HepG2 (cell line): ENCODE measurements at regions not wholly inside any gene's neighbourhood (a gene's known extent, or its start where the extent isn't known, plus 50 kb on each side); places are given as distances from the start of the nearest gene placed in this dataset.

ENCODE experiments used
- ATAC-seq: fragments of 200-7000 bp; cut with Tn5 transposase; 3 replicates; pipeline ENCODE4 v1.9.1; 2020; ENCODE audit warnings: mild to moderate bottlenecking, moderate library complexity
- BruUV-seq: library from RNA; stranded (reverse); fragments of 400-500 nt; replicated peaks from 2 replicates; lab custom pipeline; 2021; lab: Mats Ljungman, UMichigan
- CTCF ChIA-PET: fragments of 300-600 bp; formaldehyde crosslinking; extraction: SDS; loops from one replicate; lab custom pipeline; 2021; ENCODE audit warnings: low total read pairs, inconsistent platforms, low intra/inter-chr PET ratio; lab: Yijun Ruan, JAX
- POLR2A ChIA-PET: fragments of 350-600 bp; sonication (Branson Sonifier 250); formaldehyde crosslinking; loops from one replicate; lab custom pipeline; 2020; ENCODE audit warnings: antibody characterized with exemption, inconsistent platforms; lab: Yijun Ruan, JAX
- DNase-seq: peaks from one replicate; pipeline ENCODE4 v3.0.0-alpha.2; 2015; ENCODE audit warnings: low spot score
- FAIRE-seq: peaks from 3 replicates; lab custom pipeline; 2011; peaks lifted over from hg19 to GRCh38; lab: Jason Lieb, UNC
- H2AFZ ChIP-seq: one replicate; pipeline ENCODE4 v1.6.1; 2011; ENCODE audit warnings: low read length, inconsistent platforms
- H3K27ac ChIP-seq: fragments of 300-600 bp; 3 replicates; pipeline ENCODE4 v1.8.0; 2011; ENCODE audit warnings: mixed run types, mild to moderate bottlenecking, mixed read lengths, low read length, inconsistent platforms; ENCODE audit not compliant: insufficient read depth; ENCODE audit errors: extremely low read length
- H3K27me3 ChIP-seq, 2 experiments: fragments of 200-600 bp in 1 of 2; 2 replicates in 1 of 2; 3 replicates in 1 of 2; pipeline versions ENCODE4 v1.6.0 to v1.8.0; 2011; ENCODE audit warnings: low read length in 2 of 2, mild to moderate bottlenecking in 2 of 2, moderate library complexity in 2 of 2, inconsistent platforms in 1 of 2; ENCODE audit not compliant: insufficient read depth in 2 of 2, control insufficient read depth in 1 of 2
- H3K36me3 ChIP-seq, 2 experiments: fragments of 200-600 bp in 1 of 2; replicated peaks in 1 of 2; 2 replicates in 1 of 2; 3 replicates in 1 of 2; pipeline versions ENCODE4 v1.5.1 to v1.8.0; 2011; ENCODE audit warnings: low read length in 2 of 2, inconsistent platforms in 1 of 2; ENCODE audit not compliant: insufficient read depth in 2 of 2, control insufficient read depth in 1 of 2
- H3K4me1 ChIP-seq: 2 replicates; pipeline ENCODE4 v1.5.1; 2012; ENCODE audit warnings: low read length, inconsistent platforms; ENCODE audit not compliant: insufficient read depth
- H3K4me2 ChIP-seq: 2 replicates; pipeline ENCODE4 v1.6.0; 2011; ENCODE audit warnings: low read depth, low read length, inconsistent platforms
- H3K4me3 ChIP-seq, 3 experiments: fragments of 200-600 bp in 1 of 3; sonication (generic), shearing (Covaris generic) in 1 of 3; replicated peaks in 1 of 3; 2 replicates each; pipeline ENCODE4 v1.5.1; 2011 to 2016; ENCODE audit warnings: low read length in 3 of 3, inconsistent platforms in 2 of 3, low read depth in 2 of 3, mild to moderate bottlenecking in 2 of 3, control low read depth in 1 of 3, mixed read lengths in 1 of 3; ENCODE audit not compliant: insufficient read depth in 1 of 3
- H3K79me2 ChIP-seq: one replicate; pipeline ENCODE4 v1.6.1; 2011; ENCODE audit warnings: low read length, inconsistent platforms; ENCODE audit not compliant: insufficient read depth
- H3K9ac ChIP-seq: 2 replicates; pipeline ENCODE4 v1.6.0; 2011; ENCODE audit warnings: mild to moderate bottlenecking, low read depth, low read length, inconsistent platforms; ENCODE audit not compliant: insufficient read depth
- H3K9me3 ChIP-seq: 2 replicates; pipeline ENCODE4 v1.5.1; 2012; ENCODE audit warnings: mild to moderate bottlenecking, low read length
- H4K20me1 ChIP-seq: 2 replicates; pipeline ENCODE4 v1.6.0; 2011; ENCODE audit warnings: inconsistent platforms, mild to moderate bottlenecking, low read length, moderate library complexity; ENCODE audit not compliant: insufficient read depth
- HOXA7 ChIP-seq: sonication (generic); formaldehyde crosslinking; IDR thresholded peaks from 2 replicates; pipeline ENCODE4 v1.8.1; 2022; ENCODE audit warnings: mild to moderate bottlenecking, missing genetic modification reagents, moderate library complexity
- PHF21A ChIP-seq: sonication (generic); formaldehyde crosslinking; IDR thresholded peaks from 2 replicates; pipeline ENCODE4 v1.5.0; 2020; ENCODE audit warnings: mild to moderate bottlenecking, missing genetic modification reagents
- RAD21 ChIP-seq: fragments of 450-650 bp; formaldehyde crosslinking; IDR thresholded peaks from 2 replicates; pipeline ENCODE4 v1.5.0; 2020; ENCODE audit warnings: mild to moderate bottlenecking
- RCOR2 ChIP-seq: IDR thresholded peaks from 2 replicates; pipeline ENCODE4 v1.6.1; 2016; ENCODE audit warnings: missing biosample characterization, missing genetic modification reagents
- SALL2 ChIP-seq: sonication (generic); formaldehyde crosslinking; IDR thresholded peaks from 2 replicates; pipeline ENCODE4 v1.8.1; 2023; ENCODE audit warnings: mild to moderate bottlenecking, missing genetic modification reagents, inconsistent platforms
- TCF7L2 ChIP-seq: IDR thresholded peaks from 2 replicates; pipeline ENCODE4 v1.6.1; 2011; ENCODE audit warnings: mild to moderate bottlenecking, low read depth, low read length, moderate library complexity
- ZC3H13 ChIP-seq: sonication (generic); formaldehyde crosslinking; IDR thresholded peaks from 2 replicates; pipeline ENCODE4 v1.8.1; 2023; ENCODE audit warnings: mild to moderate bottlenecking, missing genetic modification reagents, moderate library complexity
- ZNF260 ChIP-seq: sonication (generic); formaldehyde crosslinking; IDR thresholded peaks from 2 replicates; pipeline ENCODE4 v1.4.0; 2020; ENCODE audit warnings: missing genetic modification reagents, low read depth, mild to moderate bottlenecking, borderline replicate concordance
- ZNF451 ChIP-seq: sonication (generic); formaldehyde crosslinking; IDR thresholded peaks from 2 replicates; pipeline ENCODE4 v1.5.0; 2020; ENCODE audit warnings: mild to moderate bottlenecking, missing genetic modification reagents
- ZNF776 ChIP-seq: sonication (generic); formaldehyde crosslinking; IDR thresholded peaks from 2 replicates; pipeline ENCODE4 v1.4.0; 2020; ENCODE audit warnings: mild to moderate bottlenecking, missing genetic modification reagents
- WGBS: methylation state at CpG from one replicate; pipeline ENCODE4 v1.1.6; 2017; ENCODE audit warnings: low lambda C conversion rate; 5-methylcytosine and 5-hydroxymethylcytosine counted together
- in situ Hi-C: cut with HindIII; loops from 2 replicates; pipeline ENCODE4 v1.10.0; 2017; ENCODE audit warnings: low pct_unique_long_range_greater_than_20kb; ENCODE audit not compliant: extremely low pct_ligation_motif_present
- intact Hi-C: fragments of 100-400 bp; cut with micrococcal nuclease; formaldehyde crosslinking; loops from one replicate; pipeline ENCODE4 v1.10.0; 2022; ENCODE audit not compliant: unreplicated experiment
- TF ChIP-seq, protein P1 (sequence below): sonication (generic); formaldehyde crosslinking; IDR thresholded peaks from 2 replicates; pipeline ENCODE4 v1.9.0; 2021; ENCODE audit warnings: missing genetic modification reagents, borderline replicate concordance

DNA sequence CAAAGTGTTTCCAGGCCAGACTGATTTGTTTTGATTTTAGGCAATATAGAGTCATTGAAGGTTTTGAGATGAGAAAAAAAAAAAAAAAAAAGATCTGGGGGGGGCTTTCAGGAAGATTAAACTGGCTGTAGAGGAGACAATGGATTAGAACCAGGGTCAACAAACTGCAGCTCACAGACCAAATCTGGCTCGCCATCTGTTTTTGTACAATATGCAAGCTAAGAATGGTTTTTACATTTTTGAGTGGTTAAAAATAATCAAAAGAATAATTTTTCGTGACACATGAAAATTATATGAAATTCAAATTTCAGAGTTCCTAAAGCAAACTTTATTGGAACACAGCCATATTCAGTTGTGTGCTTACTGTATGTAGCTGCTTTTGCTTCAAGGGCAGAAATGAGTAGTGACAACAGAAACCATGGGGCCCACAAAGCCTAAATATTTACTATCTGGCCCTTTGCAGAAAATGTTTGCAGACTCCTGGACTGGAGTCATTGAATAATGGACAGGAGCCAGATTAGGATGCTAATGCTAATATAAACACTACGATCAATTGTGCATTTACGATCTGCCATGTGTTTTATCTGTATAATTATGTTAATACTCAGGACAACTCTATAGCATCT lies 375.7 kb upstream of the DAB1 start (continued):
- no peak for TF ChIP-seq ZNF260
- TF ChIP-seq ZNF776 (CRISPR knock-in tag): no peak
- TF ChIP-seq HOXA7: no peak
- no peak for TF ChIP-seq PHF21A
- no peak for TF ChIP-seq SALL2 (CRISPR knock-in tag)
- TF ChIP-seq, protein P1, sequence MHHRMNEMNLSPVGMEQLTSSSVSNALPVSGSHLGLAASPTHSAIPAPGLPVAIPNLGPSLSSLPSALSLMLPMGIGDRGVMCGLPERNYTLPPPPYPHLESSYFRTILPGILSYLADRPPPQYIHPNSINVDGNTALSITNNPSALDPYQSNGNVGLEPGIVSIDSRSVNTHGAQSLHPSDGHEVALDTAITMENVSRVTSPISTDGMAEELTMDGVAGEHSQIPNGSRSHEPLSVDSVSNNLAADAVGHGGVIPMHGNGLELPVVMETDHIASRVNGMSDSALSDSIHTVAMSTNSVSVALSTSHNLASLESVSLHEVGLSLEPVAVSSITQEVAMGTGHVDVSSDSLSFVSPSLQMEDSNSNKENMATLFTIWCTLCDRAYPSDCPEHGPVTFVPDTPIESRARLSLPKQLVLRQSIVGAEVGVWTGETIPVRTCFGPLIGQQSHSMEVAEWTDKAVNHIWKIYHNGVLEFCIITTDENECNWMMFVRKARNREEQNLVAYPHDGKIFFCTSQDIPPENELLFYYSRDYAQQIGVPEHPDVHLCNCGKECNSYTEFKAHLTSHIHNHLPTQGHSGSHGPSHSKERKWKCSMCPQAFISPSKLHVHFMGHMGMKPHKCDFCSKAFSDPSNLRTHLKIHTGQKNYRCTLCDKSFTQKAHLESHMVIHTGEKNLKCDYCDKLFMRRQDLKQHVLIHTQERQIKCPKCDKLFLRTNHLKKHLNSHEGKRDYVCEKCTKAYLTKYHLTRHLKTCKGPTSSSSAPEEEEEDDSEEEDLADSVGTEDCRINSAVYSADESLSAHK (CRISPR knock-in tag): no peak
- TF ChIP-seq ZNF451 (CRISPR knock-in tag): no peak
- no peak for TF ChIP-seq RAD21 (CRISPR knock-in tag)
- TF ChIP-seq TCF7L2: no peak

DNA sequence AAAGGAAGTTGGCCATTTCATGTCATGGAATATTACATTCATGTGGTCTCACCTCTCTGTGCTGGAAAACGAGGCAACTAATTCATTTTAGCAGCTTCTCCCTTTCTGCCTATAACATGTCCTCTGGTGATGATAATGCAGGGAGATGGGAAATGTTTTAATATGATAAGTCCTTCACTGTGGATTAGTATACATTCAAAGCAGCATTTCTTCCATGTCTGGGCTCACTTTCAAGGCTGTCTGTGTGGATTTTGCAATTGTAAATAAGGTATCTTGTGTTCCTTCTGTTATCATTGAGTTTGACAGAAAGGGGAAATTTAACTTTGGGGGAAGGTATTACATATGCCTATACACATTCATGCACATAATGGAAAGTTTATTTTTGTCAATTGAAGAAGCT lies 374.7 kb upstream of the DAB1 start:
- CTCF ChIA-PET: no interaction called here
- no peak for ATAC-seq
- DNase-seq: no peak
- in situ Hi-C loops: no loop called here
- no peak for FAIRE-seq
- POLR2A ChIA-PET: no interaction called here
- BruUV-seq: no TSS peak
- no peaks in the 10 kb centered on the region for H3K4me1 ChIP-seq
- H3K79me2 ChIP-seq: no peaks in the 10 kb centered on the region
- TF ChIP-seq RCOR2: no peak
- TF ChIP-seq ZC3H13 (CRISPR knock-in tag): no peak
- TF ChIP-seq, all 625 proteins: peak for 0
- intact Hi-C loops: no loop called here
- H3K36me3 ChIP-seq: no peaks in the 10 kb centered on the region
- H4K20me1 ChIP-seq: no peaks in the 10 kb centered on the region
- no peak overlapping the region for H3K27ac ChIP-seq
- no peaks in the 10 kb centered on the region for H3K27me3 ChIP-seq
- no peaks in the 10 kb centered on the region for H3K9me3 ChIP-seq
- no peak overlapping the region for H3K4me3 ChIP-seq
- no peak overlapping the region for H3K9ac ChIP-seq
- WGBS: 0% methylated on average over 1 of the region's 1 CpG
- H3K4me2 ChIP-seq: no peak overlapping the region
- no peak overlapping the region for H2AFZ ChIP-seq
